GM18858 (cell line): ENCODE measurements at regions not wholly inside any gene's neighbourhood (a gene's known extent, or its start where the extent isn't known, plus 50 kb on each side); places are given as distances from the start of the nearest gene placed in this dataset.
"Not testable (repeated sequence)": the region's sequence is repeated elsewhere in the genome, so short reads cannot be mapped to it uniquely, and the experiment has no call there.

Experiments used
- ATAC-seq: cut with Tn5 transposase; IDR thresholded peaks from one replicate; pipeline ENCODE4 v1.9.1; 2021; ENCODE audit not compliant: unreplicated experiment

DNA sequence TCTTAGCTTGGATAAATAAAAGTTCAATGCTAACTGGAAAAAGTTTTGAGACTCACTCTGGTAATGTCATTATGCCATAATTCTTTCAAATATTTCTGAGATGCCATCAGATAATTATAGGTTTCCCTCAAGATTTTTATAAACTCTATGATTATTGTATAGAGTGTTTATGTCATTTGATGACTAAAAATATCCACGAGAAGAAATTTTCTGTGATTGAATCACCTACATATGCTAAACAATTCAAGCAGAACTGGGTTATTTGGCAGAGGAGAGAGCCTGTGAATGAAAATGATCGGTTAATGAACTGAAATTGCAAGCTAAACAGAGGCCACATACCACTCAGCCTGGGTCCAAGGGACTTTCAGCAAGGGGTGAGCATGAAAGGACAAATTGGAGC lies 92.6 kb upstream of the TSC22D1 start:
- no peak for ATAC-seq

GRCh38 chr13:44667943-44668342 lies 91.8 kb upstream of the TSC22D1 start:
- ATAC-seq, result peak; percentile 91

- not testable (repeated sequence) for ATAC-seq
Observed at GRCh38 chr13:44666538-44666937, 90.4 kb upstream of the TSC22D1 start.

- ATAC-seq, result no peak
Observed at GRCh38 chr13:44664308-44664707, 88.2 kb upstream of the TSC22D1 start.

GRCh38 chr13:44662515-44662914 lies 86.4 kb upstream of the TSC22D1 start:
- no peak for ATAC-seq

DNA sequence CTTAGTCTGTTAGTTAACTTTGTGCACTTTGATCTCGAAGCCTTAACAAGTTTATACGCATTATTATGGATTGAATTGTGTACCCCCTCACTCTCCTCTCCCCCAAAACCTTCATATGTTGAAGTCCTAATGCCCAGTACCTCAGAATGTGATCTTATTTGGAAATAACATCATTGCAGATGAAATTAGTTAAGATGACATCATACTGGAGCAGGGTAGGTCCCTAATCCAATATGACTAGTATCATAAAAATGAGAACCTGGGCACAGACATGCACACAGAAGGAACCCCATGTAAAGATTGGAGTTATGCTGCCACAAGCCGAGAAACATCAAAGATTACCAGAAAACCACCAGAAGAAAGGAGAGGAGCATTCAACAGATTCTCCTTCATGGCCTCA lies 85.8 kb upstream of the TSC22D1 start:
- ATAC-seq, result no peak

DNA sequence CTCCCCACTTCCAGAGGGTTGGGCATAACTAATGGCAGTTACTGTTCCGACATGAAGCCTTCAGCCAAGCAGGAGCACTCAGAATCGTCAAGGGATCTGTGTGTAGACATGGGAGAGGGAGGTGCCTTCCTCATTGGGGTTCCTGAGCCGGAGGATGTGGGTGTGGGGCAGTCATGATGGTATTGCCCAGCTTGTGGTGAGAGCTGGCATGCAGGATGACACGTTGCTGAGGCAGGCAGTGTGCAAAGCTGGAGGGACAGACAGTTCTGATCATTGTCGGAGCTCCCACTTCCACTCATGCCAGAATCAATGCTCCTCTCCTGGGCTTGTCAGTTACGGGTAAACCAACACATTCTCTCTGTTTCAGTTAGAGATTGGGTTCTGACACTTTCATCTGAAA lies 83.9 kb upstream of the TSC22D1 start:
- ATAC-seq, result no peak

DNA sequence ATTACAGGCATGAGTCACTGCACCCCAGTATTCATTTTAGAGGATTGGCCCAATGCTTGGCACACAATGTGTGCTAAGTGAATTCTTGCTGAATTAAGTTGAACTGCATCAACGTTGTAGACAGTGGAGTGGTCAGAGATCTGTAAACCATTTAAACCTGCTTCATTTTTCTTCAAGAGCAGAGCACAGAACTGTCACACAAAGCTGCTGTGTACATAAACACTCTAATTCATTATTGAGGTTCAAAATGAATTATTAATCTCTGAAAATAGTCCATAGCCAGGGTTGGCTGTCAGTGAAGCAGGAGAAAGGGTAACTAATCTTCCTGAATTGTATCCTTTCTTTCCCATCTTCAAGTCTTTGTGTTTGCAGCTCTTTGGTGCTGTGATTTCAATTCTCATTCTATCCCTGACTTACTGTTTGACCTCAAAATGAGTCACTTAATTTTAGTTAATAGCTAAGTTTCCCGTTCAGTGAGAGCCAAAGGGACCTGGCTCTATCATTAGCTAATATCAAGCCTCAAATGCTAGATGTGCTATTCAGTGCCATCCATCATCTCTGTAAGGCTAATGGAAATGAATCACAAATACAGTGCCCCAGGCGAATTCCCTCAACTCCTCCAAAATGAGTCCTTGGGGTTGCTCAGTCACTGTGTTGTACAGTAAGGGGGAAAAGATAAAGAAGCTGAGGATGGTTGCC lies 77.0 kb upstream of the TSC22D1 start:
- no peak for ATAC-seq

GRCh38 chr13:44652168-44652567 lies 76.0 kb upstream of the TSC22D1 start:
- ATAC-seq, result no peak

DNA sequence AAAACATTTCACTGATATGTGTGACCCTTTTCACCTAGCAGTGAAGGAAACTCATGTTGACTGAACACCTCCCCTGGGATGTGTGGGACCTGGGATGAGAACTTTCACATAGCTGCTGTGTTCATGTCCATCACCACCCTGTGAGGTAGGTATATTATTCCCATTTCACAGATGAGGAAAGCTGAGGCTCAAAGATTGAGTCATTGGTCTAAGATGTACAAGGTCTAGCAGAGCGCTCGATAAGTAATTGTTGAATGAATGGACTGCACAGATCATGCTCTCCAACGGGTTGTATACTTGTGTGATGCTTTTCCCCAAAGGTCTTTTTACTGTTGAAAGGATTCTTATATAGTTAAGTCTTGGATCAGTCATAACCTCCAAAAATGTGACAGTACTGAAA lies 75.6 kb upstream of the TSC22D1 start:
- ATAC-seq, result no peak

- ATAC-seq, result no peak
Observed at GRCh38 chr13:44651209-44651608, 75.1 kb upstream of the TSC22D1 start.

DNA sequence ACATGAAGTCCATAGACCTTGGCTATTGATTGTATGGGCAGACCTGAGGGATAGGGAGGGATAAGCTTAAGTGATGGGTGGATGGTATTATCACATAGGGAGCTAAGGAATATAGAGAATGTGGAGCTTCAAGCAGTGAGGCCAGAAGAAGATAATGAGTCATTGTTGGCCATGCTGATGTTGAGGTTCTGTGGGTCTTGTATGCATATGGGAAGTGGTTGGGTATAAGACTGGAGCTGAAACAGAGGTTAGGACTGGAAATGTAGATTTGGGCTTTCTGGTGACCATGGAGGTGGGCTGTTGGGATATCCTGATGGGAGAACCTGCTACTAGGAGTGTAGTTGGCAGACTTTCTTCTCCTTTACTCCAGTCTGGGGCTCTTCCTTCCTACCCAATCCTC lies 73.7 kb upstream of the TSC22D1 start:
- ATAC-seq, result no peak

GRCh38 chr13:44649104-44649428 lies 72.9 kb upstream of the TSC22D1 start:
- ATAC-seq, result no peak

DNA sequence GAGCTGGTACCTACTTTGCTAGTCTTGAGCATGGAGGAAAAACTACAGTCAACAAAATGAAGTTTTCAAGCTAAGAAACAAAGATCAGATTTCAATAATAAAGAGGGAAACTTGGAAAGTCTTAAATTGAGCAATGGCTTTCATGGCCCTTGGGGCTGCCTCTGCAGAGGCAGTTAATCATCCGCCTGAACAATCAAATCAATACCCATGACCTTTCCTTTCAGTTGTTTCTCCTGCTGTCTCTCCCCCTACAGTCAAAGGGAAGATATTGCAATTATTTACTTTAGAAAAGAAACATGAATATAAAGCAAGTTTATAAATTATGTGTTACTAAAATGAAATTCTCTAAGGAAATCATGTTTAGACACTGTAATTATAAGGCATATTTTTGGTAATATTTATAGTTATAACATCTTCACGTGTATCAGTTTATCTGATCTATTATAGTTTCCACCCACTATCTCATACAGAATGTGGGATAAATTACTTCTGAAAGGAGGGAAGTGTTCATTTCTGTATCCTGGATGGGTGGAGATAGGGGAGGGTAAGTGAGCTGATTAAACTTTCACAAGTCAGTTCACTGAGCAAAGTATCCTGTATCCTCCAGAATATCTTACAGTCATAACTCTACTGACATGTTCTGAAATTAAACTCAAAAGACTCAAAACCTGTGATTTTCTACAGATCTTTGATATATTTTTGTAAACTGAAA lies 72.4 kb upstream of the TSC22D1 start:
- no peak for ATAC-seq

DNA sequence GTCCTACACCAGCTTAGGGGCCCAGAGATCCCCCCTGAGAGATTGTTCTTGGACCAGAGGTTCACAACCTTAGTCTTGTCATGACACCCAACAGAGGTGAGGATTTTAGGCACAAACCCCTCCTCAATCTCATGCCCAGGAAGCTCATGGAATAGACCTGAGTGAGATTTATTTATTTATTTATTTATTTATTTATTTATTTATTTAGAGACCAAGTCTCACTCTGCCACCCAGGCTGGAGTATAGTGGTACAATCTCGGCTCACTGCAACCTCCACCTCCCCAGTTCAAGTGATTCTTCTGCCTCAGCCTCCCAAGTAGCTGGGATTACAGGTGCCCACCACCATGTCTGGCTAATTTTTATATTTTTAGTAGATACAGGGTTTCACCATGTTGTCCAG lies 71.4 kb upstream of the TSC22D1 start:
- not testable (repeated sequence) for ATAC-seq

- ATAC-seq, result no peak
Observed at GRCh38 chr13:44646044-44646443, 69.9 kb upstream of the TSC22D1 start.

- no peak for ATAC-seq
Observed at GRCh38 chr13:44643256-44643655, 67.1 kb upstream of the TSC22D1 start.

GRCh38 chr13:44637581-44637980 lies 61.5 kb upstream of the TSC22D1 start:
- ATAC-seq, result no peak

DNA sequence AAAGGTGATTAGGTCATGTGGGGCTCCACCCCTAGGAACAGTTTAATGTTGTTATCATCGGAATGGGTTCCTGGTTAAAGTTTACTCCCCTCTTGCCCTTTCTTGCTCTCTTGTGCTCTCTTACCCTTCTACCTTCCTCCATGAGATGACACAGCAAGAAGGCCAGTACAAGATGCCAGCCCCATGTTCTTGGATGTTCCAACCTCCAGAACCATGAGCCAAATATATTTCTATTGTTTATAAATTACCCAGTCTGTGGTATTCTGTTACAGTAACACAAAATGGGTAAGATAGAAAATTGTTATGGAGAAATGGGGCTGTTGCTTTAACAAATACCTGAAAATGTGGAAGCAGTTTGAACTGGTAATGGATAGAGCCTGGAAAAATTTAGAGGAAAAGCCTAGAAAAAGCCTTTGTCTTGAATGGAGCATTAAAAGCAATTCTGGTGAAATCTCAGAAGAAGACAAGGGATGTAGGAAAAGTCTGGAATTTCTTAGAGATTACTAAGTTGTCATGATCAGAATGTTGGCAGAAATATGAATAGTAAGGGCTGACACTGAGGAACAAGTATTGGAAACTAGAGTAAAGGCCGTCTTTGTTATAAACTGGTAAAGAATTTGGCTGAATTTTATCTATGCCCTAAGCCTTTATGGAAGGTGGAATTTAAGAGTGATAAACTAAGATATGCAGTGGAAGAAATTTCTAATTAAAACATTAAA lies 53.5 kb upstream of the TSC22D1 start:
- no peak for ATAC-seq

DNA sequence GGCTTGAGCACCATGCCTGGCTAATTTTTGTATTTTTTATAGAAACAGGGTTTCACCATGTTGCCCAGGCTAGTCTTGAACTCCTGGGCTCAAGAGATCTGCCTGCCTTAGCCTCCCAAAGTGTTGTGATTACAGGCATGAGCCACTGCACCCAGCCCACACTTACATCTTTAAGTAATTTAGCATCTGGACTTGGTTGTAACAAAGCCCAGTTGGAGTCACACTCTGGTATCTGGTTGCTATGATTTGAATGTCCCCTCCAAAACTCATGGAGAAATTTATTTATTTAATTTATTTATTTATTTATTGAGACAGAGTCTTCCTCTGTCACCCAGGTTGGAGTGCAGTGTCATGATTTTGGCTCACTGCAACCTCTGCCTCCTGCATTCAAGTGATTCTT lies 52.7 kb upstream of the TSC22D1 start:
- ATAC-seq, result not testable (repeated sequence)

- no peak for ATAC-seq
Observed at GRCh38 chr13:44627441-44627840, 51.3 kb upstream of the TSC22D1 start.

- no peak for ATAC-seq
Observed at GRCh38 chr13:44626176-44626575, 50.0 kb upstream of the TSC22D1 start.
